ENCODE measurements at regions not wholly inside any gene's neighbourhood (a gene's known extent, or its start where the extent isn't known, plus 50 kb on each side); places are given as distances from the start of the nearest gene placed in this dataset.
"Not testable (repeated sequence)": the region's sequence is repeated elsewhere in the genome, so short reads cannot be mapped to it uniquely, and the experiment has no call there.

DNA sequence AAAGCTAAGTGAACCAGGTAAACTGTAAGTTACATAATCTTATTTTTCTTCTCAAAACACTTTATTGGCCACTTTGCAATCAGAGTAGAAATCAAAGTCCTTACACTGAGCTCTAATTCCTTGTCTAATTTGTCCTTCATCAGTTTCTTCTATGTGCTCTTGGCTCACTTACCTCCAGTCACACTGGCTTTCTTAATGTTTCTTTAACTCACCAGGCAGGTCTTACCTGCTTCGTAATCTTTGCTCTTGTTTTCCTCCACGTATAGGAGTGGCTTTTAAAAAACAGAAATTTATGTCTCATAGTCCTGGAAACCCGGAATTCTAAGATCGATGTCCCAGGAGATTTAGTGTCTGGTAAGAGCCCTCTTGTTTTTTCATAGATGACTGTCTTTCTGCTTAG is 1462.1 kb downstream of the FSTL5 start:
- DNase-seq, result no peak

DNA sequence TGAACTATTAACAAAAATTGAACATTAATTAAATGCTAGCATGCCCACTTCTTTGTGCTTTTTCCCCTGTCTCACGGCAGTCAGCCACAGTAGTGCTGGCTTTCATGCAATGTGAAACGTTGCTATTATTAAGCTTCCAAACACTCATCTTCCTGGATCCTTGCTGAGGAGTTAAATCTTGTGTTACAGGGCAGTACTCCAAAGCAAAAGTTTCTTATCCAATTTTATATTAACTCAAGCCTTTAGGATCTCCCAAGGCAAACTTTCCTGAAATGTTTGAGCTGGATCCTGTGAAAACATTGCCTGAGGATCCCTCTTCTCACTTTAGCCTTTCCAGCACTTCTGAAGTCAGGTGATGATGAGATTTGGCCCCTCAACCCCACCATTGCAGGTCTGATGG is 1454.8 kb downstream of the FSTL5 start:
- no peak for DNase-seq

DNA sequence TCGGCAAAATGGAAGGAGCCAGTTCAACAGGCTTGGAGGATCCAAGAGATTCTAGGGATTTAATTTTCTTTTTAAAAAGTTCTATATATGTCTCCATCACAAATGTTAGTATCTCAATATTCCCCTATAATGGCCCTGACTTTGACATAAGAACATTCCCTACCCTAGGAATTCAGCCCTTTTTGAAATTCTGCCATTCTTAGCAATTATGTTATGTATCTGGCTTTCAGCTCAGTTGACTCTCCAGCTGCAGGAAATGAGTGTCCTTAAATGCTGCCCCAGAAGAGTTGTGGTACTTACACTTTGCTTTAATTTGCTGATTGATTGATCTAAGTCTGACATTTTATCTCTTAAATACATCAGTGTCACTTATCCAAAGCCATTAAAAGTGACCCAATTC is 1454.3 kb downstream of the FSTL5 start:
- no peak for DNase-seq

DNA sequence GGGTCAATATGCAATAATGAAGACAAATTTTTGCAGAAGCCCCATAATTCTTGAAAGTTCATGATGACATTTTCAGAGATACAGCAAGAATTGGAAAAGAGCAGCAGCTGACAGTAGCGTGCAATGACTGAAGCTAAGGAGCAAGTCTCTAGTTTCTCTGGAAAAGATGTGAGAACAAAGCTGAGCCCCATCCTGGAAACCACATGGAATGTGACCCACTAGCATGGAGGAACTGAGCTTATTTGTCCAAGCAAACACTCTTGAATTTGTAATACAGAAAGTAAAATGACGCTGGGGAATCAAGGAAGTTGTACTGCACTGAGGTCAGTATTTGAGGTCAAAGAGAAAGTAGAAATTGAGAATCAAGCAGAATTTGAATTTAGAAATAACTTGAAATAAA is 1447.2 kb downstream of the FSTL5 start:
- no peak for DNase-seq

DNA sequence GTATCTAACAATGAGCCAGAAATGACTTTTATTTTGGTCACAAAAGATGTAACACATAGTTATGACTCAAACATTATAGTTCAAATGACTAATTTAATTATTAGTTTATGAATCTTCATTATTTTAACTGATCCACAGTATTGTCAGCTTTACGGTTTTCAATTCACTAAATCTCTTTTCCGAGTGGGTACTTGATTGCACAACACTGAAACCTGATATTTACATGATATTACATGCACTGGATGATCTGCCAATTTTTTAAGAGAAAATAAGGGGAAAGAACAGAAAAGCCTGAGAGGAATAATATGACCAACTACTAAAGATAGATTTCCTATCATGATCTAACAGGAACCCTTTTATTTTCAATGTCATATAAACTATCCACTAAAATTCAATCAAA is 1446.0 kb downstream of the FSTL5 start:
- no peak for DNase-seq

DNA sequence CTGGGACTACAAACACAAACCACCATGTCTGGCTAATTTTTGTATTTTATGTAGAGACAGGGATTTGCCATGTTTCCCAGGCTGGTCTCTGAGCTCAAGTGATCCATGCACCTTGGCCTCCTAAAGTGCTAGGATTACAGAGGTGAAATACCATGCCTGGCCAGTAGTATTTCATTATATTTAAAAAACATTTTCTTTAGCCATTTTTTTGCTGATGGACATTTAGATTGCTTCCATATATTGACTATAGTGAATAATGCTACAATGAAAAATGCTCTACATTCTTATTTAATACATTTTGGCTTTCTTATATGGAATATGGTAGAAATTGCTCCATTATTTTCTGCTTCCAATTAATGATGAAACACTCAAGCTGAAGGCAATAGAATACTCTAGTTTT is 1439.7 kb downstream of the FSTL5 start:
- no peak for DNase-seq

DNA sequence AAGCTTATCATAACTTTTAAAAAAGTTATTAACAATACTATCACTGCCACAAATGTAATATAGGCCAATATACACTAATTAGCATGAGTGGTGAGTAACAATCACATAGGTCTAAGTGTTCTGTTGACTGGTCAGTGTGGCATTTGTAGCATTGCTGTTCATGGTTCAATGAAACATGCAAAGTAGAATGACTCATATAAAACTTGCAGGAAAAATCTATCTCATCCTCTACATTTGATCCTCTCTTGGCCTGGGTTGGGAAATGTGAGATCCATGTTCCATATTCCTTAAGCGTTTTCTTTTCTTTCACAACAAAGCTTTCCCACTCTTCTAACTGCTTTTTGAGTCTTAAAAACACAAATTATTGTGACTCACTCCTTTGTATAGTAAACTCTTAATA is 1418.7 kb downstream of the FSTL5 start:
- no peak for DNase-seq

DNA sequence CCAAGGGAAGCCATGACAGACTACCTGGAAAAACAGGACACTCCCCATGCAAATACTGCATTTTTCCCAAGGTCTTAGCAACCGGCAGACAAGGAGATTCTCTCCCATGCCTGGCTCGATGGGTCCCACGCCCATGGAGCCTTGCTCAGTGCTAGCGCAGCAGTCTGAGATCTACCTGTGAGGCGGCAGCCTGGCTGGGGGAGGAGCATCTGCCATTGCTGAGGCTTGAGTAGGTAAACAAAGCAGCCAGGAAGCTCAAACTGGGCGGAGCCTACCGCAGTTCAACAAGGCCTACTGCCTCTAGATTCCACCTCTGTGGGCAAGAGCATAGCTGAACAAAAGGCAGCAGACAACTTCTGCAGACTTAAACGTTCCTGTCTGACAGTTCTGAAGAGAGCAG is 1417.2 kb downstream of the FSTL5 start:
- not testable (repeated sequence) for DNase-seq

DNA sequence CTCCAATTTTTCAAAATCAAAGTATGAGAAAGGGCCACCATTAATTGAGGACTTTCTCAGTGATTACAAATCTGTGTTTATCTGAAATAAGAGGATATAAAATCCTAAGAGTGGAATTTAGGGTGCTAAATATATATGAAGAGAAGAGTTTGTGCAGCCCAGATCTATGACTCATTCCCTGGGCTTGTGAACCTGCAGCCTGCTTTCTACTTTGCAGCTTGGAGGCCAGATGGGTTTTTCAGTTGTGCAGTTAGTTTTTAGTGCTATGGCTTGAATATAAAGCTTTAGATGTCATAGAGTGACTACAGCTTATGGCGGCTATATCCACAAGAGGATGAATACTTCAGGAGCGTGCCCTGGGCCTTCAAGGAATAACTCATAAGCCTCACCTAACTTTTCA is 1391.1 kb downstream of the FSTL5 start:
- no peak for DNase-seq

DNA sequence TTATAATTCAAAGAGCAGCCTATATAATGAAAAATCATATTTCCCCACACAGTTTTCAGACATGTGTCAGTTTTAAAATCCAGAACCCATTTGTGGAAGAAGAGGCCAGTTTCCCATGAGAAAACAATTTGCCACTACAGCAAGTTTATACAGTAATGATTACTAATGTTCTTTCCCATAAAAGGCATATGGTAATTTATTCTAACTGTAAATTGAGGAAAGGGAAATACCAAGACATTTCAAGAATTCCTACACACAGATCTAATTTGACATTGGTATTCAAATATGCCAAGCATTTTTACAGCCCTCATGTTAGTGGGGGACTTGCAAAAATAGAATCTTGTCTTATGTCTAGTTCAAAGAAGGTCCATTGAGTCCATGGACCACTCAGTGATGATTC is 1368.6 kb downstream of the FSTL5 start:
- DNase-seq, result no peak

DNA sequence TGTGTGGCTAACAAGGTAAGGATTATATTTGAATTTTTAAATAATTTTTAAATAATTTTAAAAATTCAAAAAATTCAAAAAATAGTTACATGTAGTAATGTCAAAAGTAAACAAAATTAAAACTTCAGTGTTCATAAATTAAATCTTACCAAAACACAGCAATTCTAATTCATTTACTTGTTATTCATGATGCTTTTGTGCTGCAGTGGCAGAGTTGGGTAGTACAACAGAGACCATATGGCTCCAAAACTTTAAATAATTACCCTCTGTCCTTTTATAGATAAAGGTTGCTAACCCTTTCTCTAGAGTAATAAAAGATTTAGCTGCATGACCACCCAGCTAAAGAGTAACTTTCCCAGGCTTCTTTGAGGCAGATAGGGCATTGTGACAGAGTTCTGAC is 1355.6 kb downstream of the FSTL5 start:
- DNase-seq, result no peak

DNA sequence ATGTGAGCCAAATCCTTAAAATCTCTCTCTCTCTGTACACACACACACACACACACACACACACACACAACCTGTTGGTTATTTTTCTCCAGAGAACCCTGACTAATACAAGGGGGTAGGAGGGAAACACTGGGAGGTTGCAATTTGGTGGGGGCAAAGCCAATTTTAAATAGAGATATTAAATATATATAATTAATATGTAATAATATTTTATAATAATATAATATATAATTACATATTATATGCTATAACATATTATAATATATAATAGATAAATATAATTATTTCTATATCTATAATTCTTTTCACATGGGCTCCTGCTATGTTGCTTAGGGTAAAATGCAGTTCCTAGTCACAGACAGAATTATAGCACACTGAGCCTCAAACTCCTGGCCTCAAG is 1354.2 kb downstream of the FSTL5 start:
- DNase-seq, result no peak

DNA sequence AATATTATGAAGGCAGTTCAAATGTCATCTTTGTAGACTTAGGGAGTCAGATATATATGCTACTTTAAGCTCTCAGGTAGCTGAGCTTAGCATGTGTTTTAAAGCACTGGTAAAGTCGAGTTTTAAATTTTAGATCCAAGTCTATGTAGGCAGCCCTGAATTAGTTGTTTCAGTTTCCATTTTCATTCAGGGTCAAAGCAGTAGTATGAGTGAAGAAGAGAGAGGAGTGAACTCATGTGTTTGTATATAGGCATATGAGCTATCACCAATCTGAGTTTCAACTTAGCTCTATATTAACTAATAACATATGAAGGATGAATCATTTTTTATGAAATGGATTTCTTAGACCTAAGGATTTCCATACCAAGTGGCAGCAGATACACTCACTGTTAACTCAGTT is 1353.4 kb downstream of the FSTL5 start:
- DNase-seq, result no peak

DNA sequence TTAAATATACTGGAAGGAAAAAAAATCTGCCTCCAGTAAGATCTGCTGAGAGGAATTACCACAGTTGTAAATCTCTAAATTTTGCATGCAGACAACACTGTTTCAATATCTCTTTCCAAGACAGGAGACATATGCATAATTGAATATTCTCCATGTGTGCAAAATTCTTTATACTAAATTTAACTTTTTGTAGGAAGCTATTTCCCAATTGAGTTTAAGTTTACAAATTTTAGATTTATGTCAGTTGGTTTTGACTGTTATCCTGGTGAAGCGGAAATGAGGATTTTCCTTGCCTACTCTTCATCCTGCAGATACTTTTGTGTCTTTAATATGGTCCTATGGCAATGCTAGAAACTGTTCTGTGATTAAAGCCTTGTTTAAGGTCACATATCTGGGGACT is 1352.9 kb downstream of the FSTL5 start:
- no peak for DNase-seq

DNA sequence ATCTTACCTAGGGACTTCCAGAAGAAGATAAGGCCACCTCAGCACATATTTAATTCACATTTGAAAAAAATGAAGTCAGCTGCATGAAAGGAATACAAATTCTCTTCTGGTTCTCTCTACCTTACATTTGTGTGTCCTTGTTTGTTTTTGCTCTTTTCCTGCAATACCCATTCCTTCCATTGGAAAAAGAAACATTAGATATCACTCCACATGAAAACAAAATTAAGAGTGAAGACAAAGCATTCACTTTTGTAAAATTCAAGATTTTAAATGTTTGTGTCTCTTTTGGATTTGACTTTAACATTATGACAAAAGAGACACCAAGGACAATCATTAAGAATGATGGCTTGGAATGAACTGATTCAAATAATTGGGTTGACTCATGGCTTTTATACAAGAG is 1351.8 kb downstream of the FSTL5 start:
- no peak for DNase-seq

DNA sequence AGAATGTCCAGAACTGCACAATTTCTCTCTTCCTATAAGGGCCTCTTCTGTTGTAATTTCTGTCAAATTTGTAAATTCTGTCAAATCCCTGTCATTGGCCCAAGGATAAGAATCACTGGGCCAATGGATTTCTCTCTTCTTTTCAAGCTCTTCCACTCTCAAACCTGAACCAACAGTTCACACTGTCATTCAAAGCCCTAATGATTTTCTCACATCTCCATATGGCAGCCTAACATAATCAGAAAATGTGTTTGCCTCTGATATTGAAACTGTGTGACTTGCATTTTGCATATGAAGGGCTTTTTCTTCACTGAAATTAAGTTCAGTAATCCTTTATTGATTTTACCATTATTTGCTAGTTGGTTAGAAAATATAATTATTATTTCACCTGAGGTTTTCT is 1349.1 kb downstream of the FSTL5 start:
- DNase-seq, result no peak

DNA sequence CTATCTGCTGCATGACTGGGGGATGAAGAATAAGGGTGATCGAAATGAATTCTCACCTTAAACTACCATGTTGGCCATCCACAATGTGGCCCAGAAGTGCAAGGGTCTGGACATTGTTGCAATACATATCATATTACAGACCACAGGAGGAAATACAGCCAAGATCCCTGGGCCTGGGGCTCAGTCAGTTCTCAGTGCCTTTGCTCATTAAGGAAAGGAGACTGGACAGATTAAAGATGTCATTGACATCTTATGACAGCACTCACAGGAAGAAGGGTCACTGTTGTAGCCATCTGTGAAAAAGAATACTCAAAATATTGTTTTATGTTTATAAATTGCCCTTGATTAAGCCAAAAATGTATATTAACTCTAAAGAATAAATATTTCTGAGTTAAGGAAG is 1345.2 kb downstream of the FSTL5 start:
- no peak for DNase-seq

DNA sequence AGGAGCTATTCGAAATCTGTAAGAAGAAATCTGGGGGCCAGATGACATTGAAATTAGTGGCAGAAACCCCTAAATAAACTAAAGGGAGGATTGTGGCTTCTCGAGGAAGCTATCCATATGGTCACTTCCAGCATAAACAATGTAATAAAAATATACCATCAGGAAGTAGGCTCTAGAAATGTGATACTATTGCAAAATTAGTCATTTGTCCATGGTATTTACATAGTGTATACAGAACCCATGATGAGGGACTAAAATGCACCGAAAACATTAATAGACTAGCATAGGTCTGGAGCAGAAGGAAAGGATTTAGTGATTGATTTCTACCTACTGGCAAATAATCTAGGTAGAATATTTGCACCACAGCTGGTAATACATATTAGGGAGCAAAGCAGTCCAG is 1344.0 kb downstream of the FSTL5 start:
- DNase-seq, result no peak

DNA sequence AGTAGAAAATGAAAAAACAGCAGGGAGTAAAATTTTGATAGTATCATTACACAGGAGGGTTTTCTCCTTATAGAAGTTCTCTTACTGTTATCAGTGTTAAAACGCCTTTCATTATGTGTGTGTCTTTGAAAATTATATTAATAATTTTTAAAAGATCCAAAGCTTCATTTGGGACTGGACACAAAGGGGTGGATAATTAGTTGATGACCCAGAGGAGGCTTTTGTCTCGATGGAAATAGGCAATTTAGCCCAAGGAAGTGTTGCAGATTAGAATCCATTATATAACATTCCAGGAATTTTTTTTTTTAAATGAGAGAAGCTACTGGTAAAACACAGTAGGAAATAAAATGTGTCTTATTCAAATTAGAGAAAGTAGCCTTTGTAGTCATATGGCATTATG is 1339.3 kb downstream of the FSTL5 start:
- no peak for DNase-seq

DNA sequence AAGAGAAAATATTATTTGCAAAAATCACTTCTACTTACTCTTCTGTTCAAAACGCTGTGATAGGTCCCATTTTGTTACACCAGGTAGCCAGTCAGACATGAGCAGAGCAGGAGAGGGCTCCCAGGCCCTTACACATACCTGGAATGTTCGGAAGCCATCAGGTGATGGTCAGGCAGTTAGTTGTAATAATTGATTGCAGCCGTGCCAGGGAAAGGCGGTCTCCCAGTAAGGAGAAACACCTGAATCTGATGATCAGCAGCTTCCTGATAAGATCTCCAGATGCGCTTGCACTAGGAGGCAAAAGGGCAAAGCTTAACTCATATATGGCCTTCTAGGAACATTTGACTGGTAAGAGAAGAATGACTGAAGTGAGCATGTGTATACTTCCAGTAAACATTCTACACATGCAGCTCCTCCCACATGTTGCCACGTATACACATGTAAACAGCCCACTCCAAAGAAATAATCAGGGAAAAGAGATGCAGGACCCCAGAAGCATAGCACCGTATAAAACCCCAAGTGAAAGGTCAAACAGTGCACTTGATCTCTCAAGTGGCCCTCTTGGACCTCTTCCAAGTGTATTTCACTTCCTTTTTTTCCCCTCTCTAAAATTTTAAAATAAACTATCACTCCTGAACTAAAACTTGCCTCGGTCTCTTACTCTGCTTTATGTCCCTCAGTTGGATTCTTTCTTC is 1338.0 kb downstream of the FSTL5 start:
- no peak for DNase-seq

DNA sequence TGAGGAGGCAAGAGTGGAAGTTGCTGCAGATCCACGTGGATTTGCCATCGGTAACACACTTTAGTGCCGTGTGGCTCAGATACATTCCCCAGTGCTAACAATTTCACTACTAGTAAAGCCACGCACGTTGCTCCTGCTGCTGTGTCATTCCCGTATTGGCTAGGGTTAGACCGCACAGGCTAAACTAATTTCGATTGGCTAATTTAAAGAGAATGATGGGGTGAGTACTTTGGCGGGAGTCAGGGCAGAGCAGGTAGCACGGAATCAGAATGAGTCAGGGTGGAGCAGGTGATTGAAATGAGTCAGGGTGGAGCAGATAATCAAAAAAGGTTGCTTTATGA is 1337.5 kb downstream of the FSTL5 start:
- DNase-seq, result no peak

DNA sequence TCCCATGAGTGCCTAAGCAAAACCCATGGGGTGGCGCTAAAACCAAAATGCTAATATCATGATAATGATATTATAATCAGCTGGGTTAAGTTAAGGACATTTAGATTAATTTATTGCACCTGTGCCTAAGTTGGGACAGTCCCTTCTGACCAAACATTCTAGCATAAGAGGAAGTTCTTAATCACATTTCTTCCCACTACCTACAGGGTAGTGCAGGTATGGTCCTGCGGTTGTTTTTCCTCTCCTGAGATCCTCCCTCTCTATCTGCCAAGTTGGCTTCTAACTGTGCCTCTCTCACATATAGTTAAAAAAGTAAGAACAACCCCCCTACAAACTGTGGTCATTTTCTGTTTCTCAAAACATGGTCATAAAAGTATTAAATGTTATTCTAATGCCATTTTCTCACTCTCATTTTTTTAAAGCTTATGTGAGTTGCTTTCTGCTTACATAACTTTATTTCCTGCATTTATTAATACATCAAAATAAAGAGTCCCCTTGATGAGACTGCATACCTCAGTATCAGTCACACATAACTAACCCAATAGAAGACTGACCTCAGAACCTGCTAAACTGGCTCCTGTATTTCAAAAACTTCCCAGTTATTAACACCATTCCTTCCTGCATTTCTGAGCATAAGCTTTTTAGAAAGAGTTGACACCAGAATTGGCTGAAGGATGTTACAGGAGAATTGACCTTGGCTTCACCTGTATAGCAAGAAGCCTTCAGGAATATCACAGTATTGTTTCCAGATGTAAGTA is 1332.5 kb downstream of the FSTL5 start:
- peak; percentile 35 for DNase-seq

DNA sequence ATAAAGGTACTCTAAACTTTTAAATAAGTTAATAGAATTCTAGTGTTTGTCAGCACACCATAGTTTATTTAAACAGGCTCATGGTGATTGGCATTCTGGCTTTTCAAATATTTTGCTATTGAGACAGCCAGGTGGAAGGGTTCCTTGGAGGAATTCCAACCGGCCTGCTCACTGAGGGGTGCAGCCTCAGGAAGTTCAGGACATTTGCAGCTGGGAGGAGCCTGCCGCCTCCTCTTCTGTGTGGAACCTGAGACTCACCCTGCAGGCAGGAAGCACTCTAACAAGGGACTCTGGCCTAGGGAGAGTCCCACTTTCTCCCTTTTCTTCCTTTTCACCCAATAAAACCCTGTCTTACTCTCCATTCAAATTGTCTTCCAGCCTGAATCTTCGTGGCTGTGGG is 1328.0 kb downstream of the FSTL5 start:
- no peak for DNase-seq

DNA sequence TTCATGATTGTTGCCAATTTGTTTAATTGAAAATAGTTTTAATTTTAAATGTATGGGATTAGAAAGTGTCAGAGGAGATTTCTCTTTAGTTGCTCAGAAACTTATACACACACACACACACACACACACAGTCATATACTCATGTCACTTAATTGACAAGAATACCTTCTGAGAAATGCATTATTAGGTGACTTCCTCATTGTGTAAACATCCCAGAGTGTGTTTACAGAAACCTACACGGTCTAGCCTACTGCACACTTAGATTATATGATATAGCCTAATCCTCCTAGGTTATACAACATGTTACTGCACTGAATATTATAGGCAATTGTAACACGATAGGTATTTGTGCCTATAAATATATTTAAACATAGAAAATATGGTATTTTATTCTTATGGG is 1327.4 kb downstream of the FSTL5 start:
- DNase-seq, result no peak

Measured in renal pelvis (tissue), 1 donor.